ENCODE measurements at regions not wholly inside any gene's neighbourhood (a gene's known extent, or its start where the extent isn't known, plus 50 kb on each side); places are given as distances from the start of the nearest gene placed in this dataset.

GRCh38 chr6:126112171-126112632 is 125.9 kb downstream of the TRMT11 start:
- H3K9ac ChIP-seq (ENCODE audit: low read length), result no peak overlapping the region
- H4K20me1 ChIP-seq (ENCODE audit: low read length), result no peaks in the 10 kb centered on the region
- TF ChIP-seq EZH2 (IDR thresholded peaks at IDR 0.05; ENCODE audit: low read length, unreplicated experiment) (no peak), CTCF (conservative IDR thresholded peaks at IDR 0.05; ENCODE audit: low read depth, low read length) (peak; percentile 33; the same call in 1 of the 2 replicates)
- no peaks in the 10 kb centered on the region for H3F3A ChIP-seq (ENCODE audit: low read length, unreplicated experiment)
- intact Hi-C loops (cut with micrococcal nuclease), result loop anchor here (2.0 kb wide), 2 partner anchors 73 to 115 kb away; no protein-coding TSS in a partner anchor
- H3K9me2 ChIP-seq (replicated peaks; ENCODE audit: low read length), result no peaks in the 10 kb centered on the region
- no peaks in the 10 kb centered on the region for H3K36me3 ChIP-seq (ENCODE audit: low read depth, low read length)
- peak overlapping the region; percentile 3; the same call in 1 of the 2 replicates for H3K4me2 ChIP-seq (ENCODE audit: low read length)
- H3K79me2 ChIP-seq (ENCODE audit: low read length), result no peaks in the 10 kb centered on the region
- no peaks in the 10 kb centered on the region for H3K27me3 ChIP-seq (ENCODE audit: low read length)
- H2AFZ ChIP-seq (ENCODE audit: low read length), result no peak overlapping the region
- H3K4me1 ChIP-seq (ENCODE audit: insufficient read depth, low read length), result peaks cover 14% of the 10 kb centered on the region
- no TSS peak for BruUV-seq (replicated peaks)
- ATAC-seq (peak; percentile 100), DNase-seq (peak; percentile 83)
- H3K4me3 ChIP-seq (ENCODE audit: low read length), result no peak overlapping the region
- H3K9me3 ChIP-seq (ENCODE audit: low read length), result no peaks in the 10 kb centered on the region
- POLR2A ChIA-PET (ENCODE audit: unreplicated experiment), result interaction anchor here (0.6 to 0.7 kb wide), 2 partner anchors 30 to 1095 kb away, joined by 3 to 6 read pairs; no protein-coding TSS in a partner anchor
- H3K27ac ChIP-seq (ENCODE audit: low read length), result no peak overlapping the region
- CTCF ChIA-PET, result interaction anchor here (0.5 to 1.0 kb wide), 3 partner anchors 79 to 205 kb away, joined by 3 to 4 read pairs (median 4); no protein-coding TSS in a partner anchor

- POLR2A ChIA-PET (ENCODE audit: unreplicated experiment), result no interaction called here
- H3K27ac ChIP-seq (ENCODE audit: low read length), result no peak overlapping the region
Measured at GRCh38 chr6:126113261-126113660, 126.9 kb downstream of the TRMT11 start.

More at GRCh38 chr6:126113261-126113660, 126.9 kb downstream of the TRMT11 start:
- DNase-seq (no peak), ATAC-seq (no peak)
- H3K4me1 ChIP-seq (ENCODE audit: insufficient read depth, low read length), result peaks cover 14% of the 10 kb centered on the region
- no peaks in the 10 kb centered on the region for H3K9me3 ChIP-seq (ENCODE audit: low read length)
- no peaks in the 10 kb centered on the region for H3K36me3 ChIP-seq (ENCODE audit: low read depth, low read length)
- BruUV-seq (replicated peaks), result no TSS peak
- no peak overlapping the region for H2AFZ ChIP-seq (ENCODE audit: low read length)
- H3K9me2 ChIP-seq (replicated peaks; ENCODE audit: low read length), result no peaks in the 10 kb centered on the region
- H3K27me3 ChIP-seq (ENCODE audit: low read length), result no peaks in the 10 kb centered on the region
- no peak for TF ChIP-seq CTCF (conservative IDR thresholded peaks at IDR 0.05; ENCODE audit: low read depth, low read length)
- TF ChIP-seq EZH2 (IDR thresholded peaks at IDR 0.05; ENCODE audit: low read length, unreplicated experiment), result no peak
- TF ChIP-seq EZH2phosphoT487 (IDR thresholded peaks at IDR 0.05; ENCODE audit: borderline replicate concordance, low read length), result no peak
- H4K20me1 ChIP-seq (ENCODE audit: low read length), result no peaks in the 10 kb centered on the region
- H3F3A ChIP-seq (ENCODE audit: low read length, unreplicated experiment), result no peaks in the 10 kb centered on the region
- H3K4me2 ChIP-seq (ENCODE audit: low read length), result no peak overlapping the region
- no peak overlapping the region for H3K4me3 ChIP-seq (ENCODE audit: low read length)
- no peaks in the 10 kb centered on the region for H3K79me2 ChIP-seq (ENCODE audit: low read length)
- no peak overlapping the region for H3K9ac ChIP-seq (ENCODE audit: low read length)
- CTCF ChIA-PET, result no interaction called here
- intact Hi-C loops (cut with micrococcal nuclease), result loop anchor here (2.0 kb wide), 2 partner anchors 74 to 116 kb away; no protein-coding TSS in a partner anchor
